DND-41 (cell line): ENCODE measurements at regions not wholly inside any gene's neighbourhood (a gene's known extent, or its start where the extent isn't known, plus 50 kb on each side); places are given as distances from the start of the nearest gene placed in this dataset.
"Not testable (repeated sequence)": the region's sequence is repeated elsewhere in the genome, so short reads cannot be mapped to it uniquely, and the experiment has no call there.

ENCODE experiments used
- EZH2 ChIP-seq: IDR thresholded peaks from 3 replicates; pipeline ENCODE4 v1.6.1; 2012; ENCODE audit warnings: borderline replicate concordance, low read depth, mild to moderate bottlenecking, moderate library complexity, low read length, inconsistent platforms; ENCODE audit not compliant: severe bottlenecking
- TF ChIP-seq, protein P1 (sequence below): IDR thresholded peaks from 2 replicates; pipeline ENCODE4 v1.5.1; 2012; ENCODE audit warnings: borderline replicate concordance, low read length, moderate library complexity, mild to moderate bottlenecking; ENCODE audit not compliant: poor library complexity, severe bottlenecking; ENCODE audit errors: extremely low read depth

DNA sequence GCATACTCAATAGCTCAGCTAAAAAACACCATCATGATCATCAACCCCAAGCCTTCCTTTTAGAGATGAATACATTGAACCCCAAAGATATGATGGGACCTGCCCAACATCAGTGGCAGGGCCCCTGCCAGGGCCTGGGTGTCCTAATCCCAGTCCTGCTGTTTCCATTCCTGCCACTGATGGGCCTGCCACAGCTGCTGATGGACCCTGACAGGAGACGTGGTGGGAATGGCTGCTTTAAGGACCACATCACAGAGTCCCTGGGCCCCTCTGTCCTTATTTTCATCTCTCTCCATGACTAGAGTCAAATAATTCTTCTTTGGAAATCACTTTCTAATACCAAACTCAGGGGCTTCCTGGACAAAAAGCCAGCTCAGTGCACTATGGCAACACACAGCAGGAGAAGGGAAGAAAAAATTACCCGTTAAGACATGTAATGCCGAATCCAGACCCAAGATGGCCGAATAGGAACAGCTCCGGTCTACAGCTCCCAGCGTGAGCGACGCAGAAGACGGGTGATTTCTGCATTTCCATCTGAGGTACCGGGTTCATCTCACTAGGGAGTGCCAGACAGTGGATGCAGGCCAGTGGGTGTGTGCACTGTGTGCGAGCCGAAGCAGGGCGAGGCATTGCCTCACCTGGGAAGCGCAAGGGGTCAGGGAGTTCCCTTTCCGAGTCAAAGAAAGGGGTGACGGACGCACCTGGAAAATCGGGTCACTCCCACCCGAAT, 160.6 kb upstream of the THBS1 start:
- TF ChIP-seq, protein P1, sequence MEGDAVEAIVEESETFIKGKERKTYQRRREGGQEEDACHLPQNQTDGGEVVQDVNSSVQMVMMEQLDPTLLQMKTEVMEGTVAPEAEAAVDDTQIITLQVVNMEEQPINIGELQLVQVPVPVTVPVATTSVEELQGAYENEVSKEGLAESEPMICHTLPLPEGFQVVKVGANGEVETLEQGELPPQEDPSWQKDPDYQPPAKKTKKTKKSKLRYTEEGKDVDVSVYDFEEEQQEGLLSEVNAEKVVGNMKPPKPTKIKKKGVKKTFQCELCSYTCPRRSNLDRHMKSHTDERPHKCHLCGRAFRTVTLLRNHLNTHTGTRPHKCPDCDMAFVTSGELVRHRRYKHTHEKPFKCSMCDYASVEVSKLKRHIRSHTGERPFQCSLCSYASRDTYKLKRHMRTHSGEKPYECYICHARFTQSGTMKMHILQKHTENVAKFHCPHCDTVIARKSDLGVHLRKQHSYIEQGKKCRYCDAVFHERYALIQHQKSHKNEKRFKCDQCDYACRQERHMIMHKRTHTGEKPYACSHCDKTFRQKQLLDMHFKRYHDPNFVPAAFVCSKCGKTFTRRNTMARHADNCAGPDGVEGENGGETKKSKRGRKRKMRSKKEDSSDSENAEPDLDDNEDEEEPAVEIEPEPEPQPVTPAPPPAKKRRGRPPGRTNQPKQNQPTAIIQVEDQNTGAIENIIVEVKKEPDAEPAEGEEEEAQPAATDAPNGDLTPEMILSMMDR: not testable (repeated sequence)
- not testable (repeated sequence) for TF ChIP-seq EZH2
